Spleen (tissue), 11 donors: ENCODE measurements at regions not wholly inside any gene's neighbourhood (a gene's known extent, or its start where the extent isn't known, plus 50 kb on each side); places are given as distances from the start of the nearest gene placed in this dataset.
"Not testable (repeated sequence)": the region's sequence is repeated elsewhere in the genome, so short reads cannot be mapped to it uniquely, and the experiment has no call there.

Experiments
- DNase-seq: peaks from one replicate; pipeline ENCODE4 v3.0.0-alpha.2; 2020
- H3K27ac ChIP-seq, 8 donors: fragments of 200-600 bp; sonication (generic) in 7 of 8; 1 replicate in 4 of 8; 2 replicates in 4 of 8; pipeline versions ENCODE4 v1.5.0 to v1.8.0; 2016 to 2021; ENCODE audit warnings: inconsistent platforms in 4 of 8, mild to moderate bottlenecking in 4 of 8, moderate library complexity in 1 of 8
- H3K27me3 ChIP-seq, 7 donors: fragments of 200-600 bp; sonication (generic) in 6 of 7; replicated peaks in 1 of 7; 1 replicate in 4 of 7; 2 replicates in 3 of 7; pipeline versions ENCODE4 v1.5.0 to v1.8.0; 2016 to 2021; ENCODE audit warnings: inconsistent platforms in 3 of 7, mild to moderate bottlenecking in 1 of 7
- H3K36me3 ChIP-seq, 6 donors: fragments of 200-600 bp; sonication (generic) in 5 of 6; 1 replicate in 4 of 6; 2 replicates in 2 of 6; pipeline versions ENCODE4 v1.5.0 to v1.8.0; 2016 to 2021; ENCODE audit warnings: inconsistent platforms in 2 of 6
- H3K4me1 ChIP-seq, 6 donors: fragments of 200-600 bp; sonication (generic) in 5 of 6; 1 replicate in 3 of 6; 2 replicates in 3 of 6; pipeline versions ENCODE4 v1.5.0 to v1.8.0; 2016 to 2021; ENCODE audit warnings: inconsistent platforms in 3 of 6
- H3K4me3 ChIP-seq, 8 donors: fragments of 200-600 bp; sonication (generic) in 7 of 8; 1 replicate in 4 of 8; 2 replicates in 4 of 8; pipeline versions ENCODE4 v1.5.0 to v1.8.0; 2016 to 2021; ENCODE audit warnings: inconsistent platforms in 4 of 8, mild to moderate bottlenecking in 4 of 8, moderate library complexity in 2 of 8
- H3K9me3 ChIP-seq, 8 donors: fragments of 200-600 bp; sonication (generic) in 7 of 8; 1 replicate in 4 of 8; 2 replicates in 4 of 8; pipeline versions ENCODE4 v1.5.0 to v1.8.0; 2016 to 2021; ENCODE audit warnings: inconsistent platforms in 4 of 8
- POLR2A ChIP-seq, 3 donors: fragments of 450-650 bp; IDR thresholded peaks; one replicate each; pipeline ENCODE4 v1.5.1; 2017; ENCODE audit warnings: antibody characterized with exemption in 3 of 3, mild to moderate bottlenecking in 1 of 3
- POLR2AphosphoS5 ChIP-seq, 3 donors: sonication (generic); formaldehyde crosslinking; IDR thresholded peaks; one replicate each; pipeline ENCODE4 v1.5.1; 2017; ENCODE audit warnings: antibody characterized with exemption in 3 of 3
- WGBS, 5 donors: extraction: QIAGEN DNeasy Blood & Tissue Kit in 3 of 5; methylation state at CpG; one replicate each; pipeline versions ENCODE4 v1.1.5 to v1.1.7; 2013 to 2018; 5-methylcytosine and 5-hydroxymethylcytosine counted together
- intact Hi-C: fragments of 100-400 bp; cut with DNase I; formaldehyde crosslinking; loops from one replicate; pipeline ENCODE4 v1.15.0; 2023; ENCODE audit warnings: low total_unique reads
- TF ChIP-seq, protein P1 (sequence below), 11 experiments: fragments of 200-600 bp in 7 of 11; fragments of 450-650 bp in 4 of 11; sonication (generic) in 4 of 11; IDR thresholded peaks in 8 of 11; conservative IDR thresholded peaks in 3 of 11; 1 replicate in 7 of 11; 2 replicates in 4 of 11; pipeline versions ENCODE4 v1.4.0 to v1.8.0; 2016 to 2021; ENCODE audit warnings: antibody characterized with exemption in 11 of 11, inconsistent platforms in 4 of 11, mild to moderate bottlenecking in 1 of 11
- donor health status: healthy with polysubstance abuse.
- donor health status: DM: no; HTN: no; CAD: no; lungs with moderate emphysema.
- donor health status: DM: no; HTN: no; CAD: no.
- donor health status: Bipolar disorder and iron deficiency.
- donor health status: healthy.
- donor health status: DM: no; HTN: no; CAD: no.
- donor health status: DM: yes; HTN: yes; CAD: no.

DNA sequence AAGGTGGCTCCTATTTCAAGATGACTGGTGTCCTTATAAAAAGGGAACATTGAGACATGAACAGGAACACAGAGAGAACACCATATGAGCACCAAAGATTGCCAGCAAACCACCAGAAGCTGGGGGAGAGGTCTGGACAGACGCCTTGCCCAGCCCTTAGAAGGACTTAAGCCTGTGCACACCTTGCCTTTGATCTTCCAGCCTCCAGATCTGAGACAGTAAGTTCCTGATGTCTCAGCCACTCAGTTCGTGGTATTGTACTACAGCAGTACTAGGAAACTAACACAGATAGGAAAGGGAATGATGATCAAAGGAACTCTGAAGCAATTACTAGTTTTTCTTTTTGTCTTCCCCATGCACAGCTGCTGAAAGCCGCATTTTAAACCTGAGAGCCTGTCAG lies 137.3 kb upstream of the FHL2 start:
- Histone ChIP-seq H3K4me3 (no peak overlapping the region), H3K27me3 (peaks cover 0 to 12% (median 0%) of the 10 kb centered on the region in 7 donors), H3K27ac (no peak overlapping the region), H3K9me3 (no peaks in the 10 kb centered on the region), H3K36me3 (no peaks in the 10 kb centered on the region), H3K4me1 (no peaks in the 10 kb centered on the region)
- intact Hi-C loops, result no loop called here
- 58 to 86% (median 75%) methylated on average over 3 of the region's 3 CpGs for WGBS, 5 donors
- TF ChIP-seq POLR2AphosphoS5 (IDR thresholded peaks at IDR 0.05) (no peak), POLR2A (IDR thresholded peaks at IDR 0.05) (no peak)
- TF ChIP-seq, protein P1, sequence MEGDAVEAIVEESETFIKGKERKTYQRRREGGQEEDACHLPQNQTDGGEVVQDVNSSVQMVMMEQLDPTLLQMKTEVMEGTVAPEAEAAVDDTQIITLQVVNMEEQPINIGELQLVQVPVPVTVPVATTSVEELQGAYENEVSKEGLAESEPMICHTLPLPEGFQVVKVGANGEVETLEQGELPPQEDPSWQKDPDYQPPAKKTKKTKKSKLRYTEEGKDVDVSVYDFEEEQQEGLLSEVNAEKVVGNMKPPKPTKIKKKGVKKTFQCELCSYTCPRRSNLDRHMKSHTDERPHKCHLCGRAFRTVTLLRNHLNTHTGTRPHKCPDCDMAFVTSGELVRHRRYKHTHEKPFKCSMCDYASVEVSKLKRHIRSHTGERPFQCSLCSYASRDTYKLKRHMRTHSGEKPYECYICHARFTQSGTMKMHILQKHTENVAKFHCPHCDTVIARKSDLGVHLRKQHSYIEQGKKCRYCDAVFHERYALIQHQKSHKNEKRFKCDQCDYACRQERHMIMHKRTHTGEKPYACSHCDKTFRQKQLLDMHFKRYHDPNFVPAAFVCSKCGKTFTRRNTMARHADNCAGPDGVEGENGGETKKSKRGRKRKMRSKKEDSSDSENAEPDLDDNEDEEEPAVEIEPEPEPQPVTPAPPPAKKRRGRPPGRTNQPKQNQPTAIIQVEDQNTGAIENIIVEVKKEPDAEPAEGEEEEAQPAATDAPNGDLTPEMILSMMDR (IDR thresholded peaks at IDR 0.05 in 8 of 11, conservative IDR thresholded peaks at IDR 0.05 in 3 of 11), result no peak
- no peak for DNase-seq

DNA sequence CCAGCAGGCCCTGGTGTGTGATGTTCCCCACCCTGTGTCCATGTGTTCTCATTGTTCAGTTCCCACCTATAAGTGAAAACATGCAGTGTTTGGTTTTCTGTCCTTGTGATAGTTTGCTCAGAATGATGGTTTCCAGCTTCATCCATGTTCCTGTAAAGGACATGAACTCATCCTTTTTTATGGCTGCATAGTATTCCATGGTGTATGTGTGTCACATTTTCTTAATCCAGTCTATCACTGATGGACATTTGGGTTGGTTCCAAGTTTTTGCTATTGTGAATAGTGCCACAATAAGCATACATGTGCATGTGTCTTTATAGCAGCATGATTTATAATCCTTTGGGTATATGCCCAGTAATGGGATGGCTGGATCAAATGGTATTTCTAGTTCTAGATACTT lies 130.4 kb upstream of the FHL2 start:
- H3K36me3 ChIP-seq, H3K4me3 ChIP-seq, H3K4me1 ChIP-seq, H3K27ac ChIP-seq, intact Hi-C loops, DNase-seq, H3K9me3 ChIP-seq, H3K27me3 ChIP-seq: not testable (repeated sequence)

DNA sequence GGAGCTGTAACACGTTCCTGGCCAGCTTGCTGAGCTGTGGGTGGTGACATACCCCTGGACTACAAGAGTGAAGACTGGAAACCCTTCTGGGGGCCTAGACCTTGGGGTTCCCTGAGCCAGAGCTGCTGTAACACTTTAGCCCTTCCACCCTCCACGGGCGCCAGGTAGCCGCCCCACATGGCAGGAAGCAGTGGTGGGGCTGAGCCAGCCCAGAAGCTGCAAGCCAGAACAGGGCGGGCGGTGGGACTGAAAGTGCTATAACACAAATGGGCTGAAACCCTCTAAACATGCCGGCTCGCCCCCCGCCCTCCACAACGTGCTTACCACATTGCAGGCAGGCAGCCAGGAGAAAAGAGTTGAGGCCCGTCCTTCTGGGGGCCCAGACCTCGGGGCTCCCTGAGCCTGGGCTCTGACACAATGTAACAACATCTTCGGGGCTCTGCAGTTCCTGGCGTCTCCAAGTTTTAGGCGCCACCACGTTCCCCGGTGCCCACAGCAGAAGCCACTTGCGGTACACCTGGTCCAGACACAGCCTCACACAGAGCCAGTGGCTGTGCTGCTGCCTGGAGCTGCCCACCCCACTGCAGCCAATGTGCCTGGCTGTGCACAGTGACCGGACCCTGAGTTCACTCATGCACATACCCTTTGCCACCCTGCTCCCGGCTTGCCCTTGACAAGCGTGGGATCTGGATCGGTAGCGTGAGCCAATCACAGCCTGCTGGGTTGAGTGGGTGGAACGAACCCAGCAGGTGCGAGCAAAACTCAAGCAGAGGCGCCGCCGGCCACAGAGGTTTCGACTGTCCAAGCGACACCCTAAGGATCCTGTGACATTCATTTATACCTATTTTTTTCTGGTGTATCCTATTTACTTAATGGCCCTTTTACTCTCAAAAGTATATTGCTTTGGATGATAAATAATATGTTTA lies 127.4 kb upstream of the FHL2 start:
- 83 to 95% (median 87%) methylated on average over 19 to 30 of the region's 30 CpGs for WGBS, 5 donors
- no peak for DNase-seq
- Histone ChIP-seq H3K36me3 (no peaks in the 10 kb centered on the region), H3K9me3 (peaks cover 0 to 2% (median 0%) of the 10 kb centered on the region in 8 donors), H3K27me3 (no peaks in the 10 kb centered on the region), H3K4me3 (no peak overlapping the region), H3K4me1 (no peaks in the 10 kb centered on the region), H3K27ac (no peak overlapping the region)
- TF ChIP-seq, protein P1 (IDR thresholded peaks at IDR 0.05 in 8 of 11, conservative IDR thresholded peaks at IDR 0.05 in 3 of 11), result no peak
- TF ChIP-seq POLR2A (IDR thresholded peaks at IDR 0.05) (no peak), POLR2AphosphoS5 (IDR thresholded peaks at IDR 0.05) (no peak)
- intact Hi-C loops, result no loop called here

DNA sequence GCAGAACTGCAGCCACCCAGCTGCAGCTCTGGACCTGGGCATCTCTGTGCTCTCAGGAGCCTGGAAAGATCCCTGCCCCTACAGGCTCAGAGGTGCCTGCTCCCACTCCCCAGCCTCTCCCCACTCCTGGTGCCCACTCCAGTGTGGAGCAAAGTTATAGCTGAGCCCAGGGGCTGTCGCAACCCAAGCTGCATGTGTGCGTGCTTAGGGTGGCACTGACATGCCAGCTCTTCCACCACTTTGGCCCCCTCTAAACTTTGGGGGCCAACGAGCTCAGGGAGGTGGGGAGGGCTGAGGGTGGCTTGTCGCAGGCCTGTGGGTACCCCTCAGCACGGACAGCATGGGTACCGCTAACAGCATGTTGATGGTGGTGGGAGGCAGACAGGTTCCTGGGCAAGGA lies 126.3 kb upstream of the FHL2 start:
- Histone ChIP-seq H3K36me3 (no peaks in the 10 kb centered on the region), H3K4me3 (no peak overlapping the region), H3K9me3 (peaks cover 0 to 2% (median 0%) of the 10 kb centered on the region in 8 donors), H3K27me3 (peaks cover 0 to 10% (median 0%) of the 10 kb centered on the region in 7 donors), H3K27ac (no peak overlapping the region), H3K4me1 (no peaks in the 10 kb centered on the region)
- no peak for DNase-seq
- TF ChIP-seq, protein P1 (IDR thresholded peaks at IDR 0.05 in 8 of 11, conservative IDR thresholded peaks at IDR 0.05 in 3 of 11), result no peak
- TF ChIP-seq POLR2A (IDR thresholded peaks at IDR 0.05), result no peak
- no peak for TF ChIP-seq POLR2AphosphoS5 (IDR thresholded peaks at IDR 0.05)
- 86 to 96% (median 90%) methylated on average over 5 to 6 of the region's 6 CpGs for WGBS, 5 donors
- intact Hi-C loops, result no loop called here
